Activated T-cell treated with anti-CD3 and anti-CD28 coated beads, Interleukin-2, amount 50 U/mL, for 24 hours (primary cell): ENCODE measurements at regions not wholly inside any gene's neighbourhood (a gene's known extent, or its start where the extent isn't known, plus 50 kb on each side); places are given as distances from the start of the nearest gene placed in this dataset.

Experiments used
- DNase-seq: peaks from one replicate; pipeline ENCODE4 v3.0.0-alpha.2; 2020
- H3K27ac Mint-ChIP-seq: 2 replicates; pipeline ENCODE4 v1.8.0; 2020; ENCODE audit warnings: mild to moderate bottlenecking, mixed read lengths
- H3K27me3 Mint-ChIP-seq: 2 replicates; pipeline ENCODE4 v1.8.0; 2020; ENCODE audit warnings: mixed read lengths
- H3K36me3 Mint-ChIP-seq: 2 replicates; pipeline ENCODE4 v1.8.0; 2020; ENCODE audit warnings: low read depth, mixed read lengths
- H3K4me1 Mint-ChIP-seq: 2 replicates; pipeline ENCODE4 v1.8.0; 2020; ENCODE audit warnings: low read depth, mixed read lengths
- H3K4me3 Mint-ChIP-seq: 2 replicates; pipeline ENCODE4 v1.8.0; 2020; ENCODE audit warnings: mild to moderate bottlenecking, moderate library complexity, mixed read lengths
- H3K9me3 Mint-ChIP-seq: 2 replicates; pipeline ENCODE4 v1.8.0; 2020; ENCODE audit warnings: mixed read lengths

- DNase-seq, result no peak
- H3K4me1 Mint-ChIP-seq, result no peaks in the 10 kb centered on the region
- H3K27me3 Mint-ChIP-seq, result no peaks in the 10 kb centered on the region
- H3K36me3 Mint-ChIP-seq, result no peaks in the 10 kb centered on the region
- H3K27ac Mint-ChIP-seq, result no peak overlapping the region
- H3K4me3 Mint-ChIP-seq, result no peak overlapping the region
- H3K9me3 Mint-ChIP-seq, result no peaks in the 10 kb centered on the region
These were observed 1131.3 kb upstream of the MAP3K7 start for GRCh38 chr6:91718198-91718597.

- Mint-ChIP-seq H3K27ac (no peak overlapping the region), H3K36me3 (no peaks in the 10 kb centered on the region), H3K9me3 (no peaks in the 10 kb centered on the region), H3K27me3 (no peaks in the 10 kb centered on the region), H3K4me1 (no peaks in the 10 kb centered on the region), H3K4me3 (no peak overlapping the region)
- DNase-seq, result no peak
These were observed 1130.2 kb upstream of the MAP3K7 start for GRCh38 chr6:91717094-91717493.

GRCh38 chr6:91716361-91716760 is 1129.5 kb upstream of the MAP3K7 start:
- Mint-ChIP-seq H3K4me1 (no peaks in the 10 kb centered on the region), H3K9me3 (no peaks in the 10 kb centered on the region), H3K27ac (no peak overlapping the region)

GRCh38 chr6:91715171-91715805 is 1128.4 kb upstream of the MAP3K7 start:
- H3K36me3 Mint-ChIP-seq, result no peaks in the 10 kb centered on the region

More at GRCh38 chr6:91716361-91716760, 1129.5 kb upstream of the MAP3K7 start:
- no peak for DNase-seq
- H3K27me3 Mint-ChIP-seq, result no peaks in the 10 kb centered on the region
- no peaks in the 10 kb centered on the region for H3K36me3 Mint-ChIP-seq
- no peak overlapping the region for H3K4me3 Mint-ChIP-seq

GRCh38 chr6:91713911-91714310 is 1127.0 kb upstream of the MAP3K7 start:
- no peaks in the 10 kb centered on the region for H3K27me3 Mint-ChIP-seq
- DNase-seq, result no peak
- no peaks in the 10 kb centered on the region for H3K9me3 Mint-ChIP-seq
- no peaks in the 10 kb centered on the region for H3K36me3 Mint-ChIP-seq
- no peak overlapping the region for H3K4me3 Mint-ChIP-seq
- H3K4me1 Mint-ChIP-seq, result no peaks in the 10 kb centered on the region
- no peak overlapping the region for H3K27ac Mint-ChIP-seq

More at GRCh38 chr6:91715171-91715805, 1128.4 kb upstream of the MAP3K7 start:
- no peaks in the 10 kb centered on the region for H3K9me3 Mint-ChIP-seq
- H3K4me3 Mint-ChIP-seq, result no peak overlapping the region
- DNase-seq, result no peak
- H3K4me1 Mint-ChIP-seq, result no peaks in the 10 kb centered on the region
- no peaks in the 10 kb centered on the region for H3K27me3 Mint-ChIP-seq
- no peak overlapping the region for H3K27ac Mint-ChIP-seq

GRCh38 chr6:91711518-91711917 is 1124.6 kb upstream of the MAP3K7 start:
- Mint-ChIP-seq H3K4me1 (no peaks in the 10 kb centered on the region), H3K27ac (no peak overlapping the region), H3K36me3 (no peaks in the 10 kb centered on the region), H3K27me3 (no peaks in the 10 kb centered on the region), H3K9me3 (peaks cover 2% of the 10 kb centered on the region), H3K4me3 (no peak overlapping the region)
- no peak for DNase-seq

- Mint-ChIP-seq H3K36me3 (no peaks in the 10 kb centered on the region), H3K27ac (no peak overlapping the region), H3K4me1 (no peaks in the 10 kb centered on the region), H3K27me3 (no peaks in the 10 kb centered on the region), H3K4me3 (no peak overlapping the region), H3K9me3 (peaks cover 2% of the 10 kb centered on the region)
- DNase-seq, result no peak
These were observed 1123.5 kb upstream of the MAP3K7 start for GRCh38 chr6:91710342-91710741.

DNA sequence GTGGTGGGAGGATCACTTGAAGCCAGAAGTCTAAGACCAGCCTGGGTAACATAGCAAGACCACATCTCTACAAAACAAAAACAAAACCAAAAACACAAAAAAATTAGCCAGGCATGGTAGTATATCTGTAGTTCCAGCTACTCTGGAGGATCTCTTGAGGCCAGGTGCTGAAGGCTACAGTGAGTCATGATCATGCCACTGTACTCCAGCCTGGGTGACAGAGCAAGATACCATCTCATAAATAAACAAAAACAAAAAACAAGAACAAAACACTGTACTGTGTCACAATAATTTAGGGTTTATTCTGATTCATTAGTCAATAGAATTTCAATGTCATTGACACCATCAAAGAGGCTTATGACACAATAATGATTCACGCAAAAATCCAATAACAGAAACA is 1121.7 kb upstream of the MAP3K7 start:
- Mint-ChIP-seq H3K36me3 (no peaks in the 10 kb centered on the region), H3K27me3 (no peaks in the 10 kb centered on the region), H3K9me3 (peaks cover 5% of the 10 kb centered on the region), H3K27ac (no peak overlapping the region), H3K4me1 (no peaks in the 10 kb centered on the region), H3K4me3 (no peak overlapping the region)
- DNase-seq, result no peak

DNA sequence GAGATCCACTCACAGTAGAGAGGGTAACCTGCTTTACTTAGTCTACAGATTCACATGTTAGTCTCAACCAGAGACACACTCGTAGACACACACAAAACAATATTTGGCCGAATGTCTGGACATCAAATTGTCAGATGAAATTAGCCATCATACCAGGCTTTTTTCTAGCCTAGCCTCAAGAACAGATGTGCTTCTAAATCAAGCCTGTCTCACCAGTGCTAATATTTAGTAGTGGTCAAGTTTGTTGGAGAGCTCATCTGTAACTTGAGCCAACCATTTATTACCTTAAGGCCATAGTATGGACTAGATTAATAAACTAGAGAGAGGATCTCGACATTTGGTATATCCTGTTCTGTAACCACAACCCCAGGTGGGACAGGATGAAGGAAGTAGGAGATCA is 1118.8 kb upstream of the MAP3K7 start:
- Mint-ChIP-seq H3K9me3 (peaks cover 6% of the 10 kb centered on the region), H3K27me3 (no peaks in the 10 kb centered on the region), H3K36me3 (no peaks in the 10 kb centered on the region), H3K4me3 (no peak overlapping the region), H3K27ac (no peak overlapping the region), H3K4me1 (no peaks in the 10 kb centered on the region)
- no peak for DNase-seq

DNA sequence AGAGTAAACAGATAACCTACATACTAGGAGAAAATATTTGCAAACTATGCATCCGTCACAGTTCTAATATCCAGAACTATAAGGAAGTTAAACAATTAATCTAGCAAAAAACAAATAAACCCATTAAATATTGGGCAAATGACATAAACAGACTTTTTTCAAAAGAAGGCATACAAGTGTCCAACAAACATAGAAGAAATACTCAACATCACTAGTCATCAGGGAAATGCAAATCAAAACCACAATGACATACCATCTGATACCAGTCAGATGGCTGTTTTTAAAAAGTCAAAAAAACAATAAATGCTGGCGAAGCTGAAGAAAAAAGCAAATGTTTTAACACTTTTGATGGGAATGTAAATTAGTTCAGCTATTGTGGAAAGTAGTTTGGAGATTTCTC is 1117.7 kb upstream of the MAP3K7 start:
- Mint-ChIP-seq H3K4me1 (no peaks in the 10 kb centered on the region), H3K9me3 (peaks cover 9% of the 10 kb centered on the region), H3K36me3 (no peaks in the 10 kb centered on the region), H3K27ac (no peak overlapping the region), H3K27me3 (no peaks in the 10 kb centered on the region), H3K4me3 (no peak overlapping the region)
- DNase-seq, result no peak

DNA sequence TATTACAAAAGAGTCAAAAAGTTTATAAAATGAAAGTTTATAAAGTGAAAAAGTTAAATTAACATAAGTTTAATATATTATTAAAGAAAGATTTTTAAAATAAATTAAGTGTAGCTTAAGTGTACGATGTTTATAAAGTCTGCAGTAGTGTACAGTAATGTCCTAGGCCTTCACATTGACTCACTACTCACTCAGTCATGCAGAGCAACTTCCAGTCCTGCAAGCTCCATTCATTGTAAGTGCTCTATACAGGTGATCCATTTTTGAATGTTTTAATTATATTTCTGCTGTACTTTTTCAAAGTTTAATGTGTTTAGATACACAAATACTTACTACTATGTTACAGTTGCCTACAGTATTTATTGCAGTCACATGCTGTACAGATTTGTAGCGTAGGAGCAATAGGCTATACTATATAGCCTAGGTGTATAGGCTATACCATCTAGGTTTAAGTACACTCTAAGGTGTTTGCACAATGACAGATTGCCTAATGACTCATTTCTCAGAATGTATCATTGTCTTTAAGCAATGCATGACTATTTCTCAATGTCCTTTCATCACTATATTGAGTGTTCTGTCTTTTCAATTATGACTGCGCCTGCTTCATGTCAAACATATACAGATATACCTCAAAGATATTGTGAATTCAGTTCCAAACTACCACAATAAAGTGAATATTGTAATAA is 1110.3 kb upstream of the MAP3K7 start:
- H3K27me3 Mint-ChIP-seq, result no peaks in the 10 kb centered on the region
- H3K36me3 Mint-ChIP-seq, result no peaks in the 10 kb centered on the region
- no peak for DNase-seq
- H3K4me3 Mint-ChIP-seq, result no peak overlapping the region
- H3K27ac Mint-ChIP-seq, result no peak overlapping the region
- H3K9me3 Mint-ChIP-seq, result peaks cover 8% of the 10 kb centered on the region
- H3K4me1 Mint-ChIP-seq, result no peaks in the 10 kb centered on the region

DNA sequence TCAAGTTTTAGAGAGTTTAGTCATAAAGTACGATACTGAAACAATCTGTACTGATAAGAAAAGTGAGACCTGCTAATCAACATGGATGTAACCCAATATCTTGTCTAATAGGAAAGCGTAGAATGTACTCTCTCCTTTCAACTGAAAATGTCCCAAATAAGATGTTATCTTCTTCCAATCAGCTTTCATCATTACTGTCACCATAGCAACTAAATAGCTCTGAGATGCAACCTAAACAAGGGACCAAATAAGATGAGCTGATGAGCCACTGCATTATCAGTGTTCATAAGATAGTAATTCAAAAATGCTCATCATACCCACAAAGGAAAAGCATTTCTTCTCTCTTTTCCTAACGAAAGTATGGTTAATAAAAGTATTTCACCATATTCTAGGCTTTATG is 1108.3 kb upstream of the MAP3K7 start:
- no peaks in the 10 kb centered on the region for H3K27me3 Mint-ChIP-seq
- no peaks in the 10 kb centered on the region for H3K4me1 Mint-ChIP-seq
- no peak for DNase-seq
- no peak overlapping the region for H3K4me3 Mint-ChIP-seq
- H3K27ac Mint-ChIP-seq, result no peak overlapping the region
- no peaks in the 10 kb centered on the region for H3K36me3 Mint-ChIP-seq
- peaks cover 7% of the 10 kb centered on the region for H3K9me3 Mint-ChIP-seq

- no peak for DNase-seq
- Mint-ChIP-seq H3K9me3 (peaks cover 5% of the 10 kb centered on the region), H3K4me1 (no peaks in the 10 kb centered on the region), H3K27ac (no peak overlapping the region), H3K36me3 (no peaks in the 10 kb centered on the region), H3K27me3 (no peaks in the 10 kb centered on the region), H3K4me3 (no peak overlapping the region)
These were observed 1107.3 kb upstream of the MAP3K7 start for GRCh38 chr6:91694016-91694654.

GRCh38 chr6:91691449-91691848 is 1104.6 kb upstream of the MAP3K7 start:
- Mint-ChIP-seq H3K4me3 (no peak overlapping the region), H3K27ac (no peak overlapping the region), H3K27me3 (no peaks in the 10 kb centered on the region), H3K36me3 (no peaks in the 10 kb centered on the region), H3K4me1 (no peaks in the 10 kb centered on the region), H3K9me3 (no peaks in the 10 kb centered on the region)
- DNase-seq, result no peak

- Mint-ChIP-seq H3K27me3 (no peaks in the 10 kb centered on the region), H3K9me3 (peaks cover 2% of the 10 kb centered on the region), H3K36me3 (no peaks in the 10 kb centered on the region), H3K4me3 (no peak overlapping the region), H3K4me1 (no peaks in the 10 kb centered on the region), H3K27ac (no peak overlapping the region)
- no peak for DNase-seq
These were observed 1096.4 kb upstream of the MAP3K7 start for GRCh38 chr6:91683240-91683639.
